B cell (primary cell): ENCODE measurements at regions not wholly inside any gene's neighbourhood (a gene's known extent, or its start where the extent isn't known, plus 50 kb on each side); places are given as distances from the start of the nearest gene placed in this dataset.

Source experiments
- ATAC-seq: fragments of 200-7000 bp; cut with Tn5 transposase; one replicate; pipeline ENCODE4 v1.10.0; 2021; ENCODE audit warnings: low read depth, mild to moderate bottlenecking, moderate number of reproducible peaks, moderate library complexity
- CTCF ChIA-PET: fragments of 350-600 bp; sonication (Branson Sonifier 250); formaldehyde crosslinking; loops from one replicate; lab custom pipeline; 2021; ENCODE audit warnings: antibody characterized with exemption, inconsistent platforms; lab: Charles Lee
- POLR2A ChIA-PET: fragments of 350-600 bp; sonication (Branson Sonifier 250); formaldehyde crosslinking; loops from one replicate; lab custom pipeline; 2021; ENCODE audit warnings: antibody characterized with exemption; lab: Charles Lee
- DNase-seq: peaks from one replicate; pipeline ENCODE4 v3.0.0; 2013
- H2AFZ ChIP-seq: 2 replicates; pipeline ENCODE4 v1.6.1; 2012; ENCODE audit warnings: mild to moderate bottlenecking, low read depth, low read length; ENCODE audit not compliant: insufficient read depth, poor library complexity, severe bottlenecking
- H3K27ac ChIP-seq, 2 donors: 1 replicate in 1 of 2; 2 replicates in 1 of 2; pipeline ENCODE4 v1.5.1; 2012 to 2013; ENCODE audit warnings: low read length in 2 of 2, mild to moderate bottlenecking in 2 of 2, moderate library complexity in 1 of 2
- H3K27me3 ChIP-seq, 4 experiments: fragments of 200-600 bp in 1 of 4; sonication (generic) in 1 of 4; replicated peaks in 1 of 4; 1 replicate in 2 of 4; 2 replicates in 2 of 4; pipeline versions ENCODE4 v1.6.1 to v1.7.0; 2013 to 2016; ENCODE audit warnings: low read length in 3 of 4, mild to moderate bottlenecking in 2 of 4, mixed read lengths in 1 of 4, moderate library complexity in 1 of 4; ENCODE audit not compliant: insufficient read depth in 4 of 4, control insufficient read depth in 3 of 4; ENCODE audit errors: control extremely low read depth in 1 of 4
- H3K36me3 ChIP-seq, 2 experiments: replicated peaks in 1 of 2; 1 replicate in 1 of 2; 2 replicates in 1 of 2; pipeline versions ENCODE4 v1.6.1 to v1.7.1; 2013; ENCODE audit warnings: low read length in 1 of 2; ENCODE audit not compliant: insufficient read depth in 2 of 2, control insufficient read depth in 1 of 2; ENCODE audit errors: control extremely low read depth in 1 of 2, extremely low read depth in 1 of 2
- H3K4me1 ChIP-seq, 2 donors: fragments of 200-600 bp in 1 of 2; sonication (generic) in 1 of 2; 1 replicate in 1 of 2; 2 replicates in 1 of 2; pipeline versions ENCODE4 v1.5.1 to v1.6.1; 2013 to 2017; ENCODE audit warnings: low read length in 2 of 2; ENCODE audit not compliant: control insufficient read depth in 2 of 2, insufficient read depth in 2 of 2
- H3K4me2 ChIP-seq: replicated peaks from 2 replicates; pipeline ENCODE3; 2012; ENCODE audit warnings: mild to moderate bottlenecking, low read depth, low read length; ENCODE audit not compliant: poor library complexity, severe bottlenecking
- H3K4me3 ChIP-seq, 5 experiments: fragments of 200-600 bp in 1 of 5; sonication (generic) in 1 of 5; 1 replicate in 3 of 5; 2 replicates in 2 of 5; pipeline versions ENCODE4 v1.5.1 to v1.7.0; 2011 to 2016; ENCODE audit warnings: low read length in 4 of 5, mild to moderate bottlenecking in 4 of 5, low read depth in 2 of 5, control low read depth in 1 of 5, moderate library complexity in 1 of 5; ENCODE audit not compliant: insufficient read depth in 1 of 5; ENCODE audit errors: control extremely low read depth in 1 of 5, extremely low read depth in 1 of 5
- H3K79me2 ChIP-seq: fragments of 200-600 bp; sonication (generic); one replicate; pipeline ENCODE4 v1.6.0; 2016; ENCODE audit warnings: low read length; ENCODE audit not compliant: control insufficient read depth, insufficient read depth
- H3K9ac ChIP-seq: fragments of 200-600 bp; sonication (generic); 2 replicates; pipeline ENCODE4 v1.6.1; 2017; ENCODE audit warnings: mild to moderate bottlenecking, low read length, moderate library complexity
- H3K9me3 ChIP-seq, 3 donors: one replicate each; pipeline versions ENCODE4 v1.6.1 to v1.7.1; 2013; ENCODE audit warnings: low read length in 2 of 3; ENCODE audit not compliant: control insufficient read depth in 2 of 3, insufficient read depth in 1 of 3; ENCODE audit errors: control extremely low read depth in 1 of 3
- H4K20me1 ChIP-seq: 2 replicates; pipeline ENCODE4 v1.6.0; 2012; ENCODE audit warnings: mild to moderate bottlenecking, low read length; ENCODE audit not compliant: insufficient read depth, control insufficient read depth, poor library complexity, severe bottlenecking
- H3K27ac Mint-ChIP-seq: one replicate; pipeline ENCODE4 v1.8.0; 2021; ENCODE audit warnings: mixed read lengths
- H3K27me3 Mint-ChIP-seq: one replicate; pipeline ENCODE4 v1.8.0; 2021; ENCODE audit warnings: mixed read lengths
- H3K4me1 Mint-ChIP-seq: one replicate; pipeline ENCODE4 v1.8.0; 2021; ENCODE audit warnings: mixed read lengths
- H3K4me3 Mint-ChIP-seq: one replicate; pipeline ENCODE4 v1.8.0; 2021; ENCODE audit warnings: mixed read lengths
- H3K9me3 Mint-ChIP-seq: one replicate; pipeline ENCODE4 v1.8.0; 2022; ENCODE audit warnings: mixed read lengths; ENCODE audit not compliant: insufficient read depth
- CTCF ChIP-seq: fragments of 200-600 bp; IDR thresholded peaks from one replicate; pipeline ENCODE4 v1.8.0; 2022; ENCODE audit warnings: antibody characterized with exemption, mild to moderate bottlenecking
- EZH2 ChIP-seq: IDR thresholded peaks from 2 replicates; pipeline ENCODE4 v1.6.1; 2012; ENCODE audit warnings: borderline replicate concordance, low read depth, mild to moderate bottlenecking, moderate library complexity, low read length; ENCODE audit not compliant: insufficient read depth, poor library complexity, severe bottlenecking
- WGBS: methylation state at CpG from one replicate; pipeline ENCODE4 v1.1.5; 2013; ENCODE audit warnings: missing lambda C conversion rate; ENCODE audit not compliant: insufficient coverage; 5-methylcytosine and 5-hydroxymethylcytosine counted together
- intact Hi-C: fragments of 100-400 bp; cut with micrococcal nuclease; formaldehyde crosslinking; loops from one replicate; pipeline ENCODE4 v1.10.0; 2022

- Mint-ChIP-seq H3K9me3 (no peaks in the 10 kb centered on the region), H3K27ac (no peak overlapping the region), H3K4me1 (no peaks in the 10 kb centered on the region), H3K27me3 (no peaks in the 10 kb centered on the region), H3K4me3 (no peak overlapping the region)
- no peak for DNase-seq
- Histone ChIP-seq H2AFZ (no peak overlapping the region), H3K9me3 (peaks cover 0 to 19% (median 3%) of the 10 kb centered on the region in 3 donors), H4K20me1 (no peaks in the 10 kb centered on the region), H3K4me2 (no peak overlapping the region), H3K36me3 (no peaks in the 10 kb centered on the region), H3K4me1 (no peaks in the 10 kb centered on the region), H3K27ac (no peak overlapping the region), H3K79me2 (no peaks in the 10 kb centered on the region), H3K4me3 (no peak overlapping the region), H3K9ac (no peak overlapping the region), H3K27me3 (no peaks in the 10 kb centered on the region)
- 92% methylated on average over 3 of the region's 5 CpGs for WGBS
- intact Hi-C loops: no loop called here
- ChIA-PET POLR2A (no interaction called here), CTCF (no interaction called here)
- no peak for TF ChIP-seq EZH2
- no peak for TF ChIP-seq CTCF
- ATAC-seq: no peak
Measured at GRCh38 chr13:89783221-89783755, 1564.2 kb upstream of the MIR17HG start.

- intact Hi-C loops: no loop called here
- Histone ChIP-seq H3K9ac (no peak overlapping the region), H2AFZ (no peak overlapping the region), H3K4me2 (no peak overlapping the region), H3K27me3 (no peaks in the 10 kb centered on the region), H3K79me2 (no peaks in the 10 kb centered on the region), H3K27ac (no peak overlapping the region), H4K20me1 (no peaks in the 10 kb centered on the region), H3K36me3 (no peaks in the 10 kb centered on the region), H3K9me3 (peaks cover 0 to 19% (median 2%) of the 10 kb centered on the region in 3 donors), H3K4me3 (no peak overlapping the region), H3K4me1 (no peaks in the 10 kb centered on the region)
- no peak overlapping the region for H3K27ac Mint-ChIP-seq
- no peak for ATAC-seq
- no peak for DNase-seq
- POLR2A ChIA-PET: no interaction called here
- 94% methylated on average over 11 of the region's 13 CpGs for WGBS
- H3K4me3 Mint-ChIP-seq: no peak overlapping the region
- TF ChIP-seq CTCF: no peak
- no peak for TF ChIP-seq EZH2
- H3K27me3 Mint-ChIP-seq: no peaks in the 10 kb centered on the region
- CTCF ChIA-PET: no interaction called here
- H3K9me3 Mint-ChIP-seq: no peaks in the 10 kb centered on the region
- H3K4me1 Mint-ChIP-seq: no peaks in the 10 kb centered on the region
Measured at GRCh38 chr13:89784161-89784809, 1563.2 kb upstream of the MIR17HG start.
